OCI-LY3 (cell line): ENCODE measurements at regions not wholly inside any gene's neighbourhood (a gene's known extent, or its start where the extent isn't known, plus 50 kb on each side); places are given as distances from the start of the nearest gene placed in this dataset.

Experiments
- H2AFZ ChIP-seq: fragments of 200-600, 300-600 bp; shearing (Covaris generic); 2 replicates; pipeline ENCODE4 v1.6.0; 2014; ENCODE audit warnings: antibody characterized with exemption, low read depth, low read length
- H3K27ac ChIP-seq: fragments of 200-600, 300-600 bp; sonication (generic); 2 replicates; pipeline ENCODE4 v1.5.1; 2014; ENCODE audit warnings: mild to moderate bottlenecking, low read length, moderate library complexity, mixed read lengths
- H3K27me3 ChIP-seq: fragments of 200-600, 300-600 bp; sonication (generic); 2 replicates; pipeline ENCODE4 v1.6.1; 2014; ENCODE audit warnings: low read depth, low read length, mixed read lengths
- H3K36me3 ChIP-seq: fragments of 200-600, 300-600 bp; sonication (generic); replicated peaks from 2 replicates; pipeline ENCODE3; 2014; ENCODE audit warnings: low read depth, low read length, mixed read lengths
- H3K4me1 ChIP-seq: fragments of 300-600, 200-600 bp; sonication (generic); 2 replicates; pipeline ENCODE4 v1.6.1; 2014; ENCODE audit warnings: low read length, mixed read lengths
- H3K4me2 ChIP-seq: fragments of 200-600, 300-600 bp; sonication (generic); 2 replicates; pipeline ENCODE4 v1.6.1; 2014; ENCODE audit warnings: low read length, mixed read lengths
- H3K4me3 ChIP-seq: fragments of 300-600, 200-600 bp; sonication (generic); 2 replicates; pipeline ENCODE4 v1.5.1; 2014; ENCODE audit warnings: antibody characterized with exemption, mild to moderate bottlenecking, low read length, moderate library complexity
- H3K79me2 ChIP-seq: fragments of 300-600, 200-600 bp; shearing (Covaris generic); 2 replicates; pipeline ENCODE4 v1.6.1; 2014; ENCODE audit warnings: mild to moderate bottlenecking, low read length, mixed read lengths
- H3K9ac ChIP-seq: fragments of 300-600, 200-600 bp; shearing (Covaris generic); 2 replicates; pipeline ENCODE4 v1.6.0; 2014; ENCODE audit warnings: mild to moderate bottlenecking, low read length, moderate library complexity
- H3K9me3 ChIP-seq: fragments of 200-600, 300-600 bp; shearing (Covaris generic); 2 replicates; pipeline ENCODE4 v1.6.1; 2014; ENCODE audit warnings: low read length, mixed read lengths; ENCODE audit not compliant: insufficient read depth
- H4K20me1 ChIP-seq: fragments of 200-600, 300-600 bp; sonication (generic); 2 replicates; pipeline ENCODE4 v1.6.1; 2016; ENCODE audit warnings: low read length, mixed read lengths; ENCODE audit not compliant: insufficient read depth
- CTCF ChIP-seq: fragments of 200-600, 300-600 bp; sonication (generic); IDR thresholded peaks from 2 replicates; pipeline ENCODE4 v1.5.1; 2014; ENCODE audit warnings: antibody characterized with exemption, low read length, low read depth
- EZH2phosphoT487 ChIP-seq: fragments of 200-600 bp; shearing (Covaris generic); IDR thresholded peaks from 2 replicates; pipeline ENCODE4 v1.6.1; 2018; ENCODE audit warnings: antibody characterized with exemption, mixed run types, low read depth

DNA sequence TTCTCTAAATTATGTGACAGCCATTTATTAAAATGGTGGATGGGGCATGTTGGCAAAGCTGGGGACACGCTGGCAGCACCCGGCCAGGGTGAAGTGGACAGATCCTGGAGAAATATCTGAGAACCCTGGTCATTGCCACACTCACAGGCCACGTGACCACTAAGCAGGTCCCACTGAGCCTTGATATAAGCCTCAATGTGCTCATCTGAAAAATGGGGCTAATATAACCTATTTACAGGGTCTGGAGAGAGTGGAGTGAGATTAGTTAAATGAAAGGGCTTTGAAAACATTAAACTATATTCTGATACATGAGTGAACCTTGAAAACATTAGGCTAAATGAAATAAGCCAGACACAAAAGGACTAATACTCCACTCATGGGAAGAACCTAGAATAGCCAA lies 108.9 kb downstream of the RBFOX3 start:
- TF ChIP-seq EZH2phosphoT487 = no peak
- no peak for TF ChIP-seq CTCF
- Histone ChIP-seq H3K4me1 (no peaks in the 10 kb centered on the region), H3K4me2 (no peak overlapping the region), H3K4me3 (no peak overlapping the region), H3K9ac (no peak overlapping the region), H2AFZ (no peak overlapping the region), H4K20me1 (no peaks in the 10 kb centered on the region), H3K27ac (no peak overlapping the region), H3K36me3 (no peaks in the 10 kb centered on the region), H3K79me2 (no peaks in the 10 kb centered on the region), H3K9me3 (no peaks in the 10 kb centered on the region), H3K27me3 (peaks cover 15% of the 10 kb centered on the region; the same call in 1 of the 2 replicates)

- no peaks in the 10 kb centered on the region for H3K9me3 ChIP-seq
- peaks cover 15% of the 10 kb centered on the region; the same call in 1 of the 2 replicates for H3K27me3 ChIP-seq
- H3K79me2 ChIP-seq = no peaks in the 10 kb centered on the region
- no peaks in the 10 kb centered on the region for H3K36me3 ChIP-seq
- H3K4me2 ChIP-seq = no peak overlapping the region
- H2AFZ ChIP-seq = no peak overlapping the region
- no peaks in the 10 kb centered on the region for H3K4me1 ChIP-seq
- H3K4me3 ChIP-seq = no peak overlapping the region
- H3K27ac ChIP-seq = no peak overlapping the region
- no peak for TF ChIP-seq EZH2phosphoT487
- no peak for TF ChIP-seq CTCF
- H3K9ac ChIP-seq = no peak overlapping the region
- H4K20me1 ChIP-seq = no peaks in the 10 kb centered on the region
Observed at GRCh38 chr17:79500745-79501618, 109.9 kb downstream of the RBFOX3 start.

- TF ChIP-seq EZH2phosphoT487 (no peak), CTCF (no peak)
Observed at GRCh38 chr17:79498854-79499253, 112.0 kb downstream of the RBFOX3 start.

DNA sequence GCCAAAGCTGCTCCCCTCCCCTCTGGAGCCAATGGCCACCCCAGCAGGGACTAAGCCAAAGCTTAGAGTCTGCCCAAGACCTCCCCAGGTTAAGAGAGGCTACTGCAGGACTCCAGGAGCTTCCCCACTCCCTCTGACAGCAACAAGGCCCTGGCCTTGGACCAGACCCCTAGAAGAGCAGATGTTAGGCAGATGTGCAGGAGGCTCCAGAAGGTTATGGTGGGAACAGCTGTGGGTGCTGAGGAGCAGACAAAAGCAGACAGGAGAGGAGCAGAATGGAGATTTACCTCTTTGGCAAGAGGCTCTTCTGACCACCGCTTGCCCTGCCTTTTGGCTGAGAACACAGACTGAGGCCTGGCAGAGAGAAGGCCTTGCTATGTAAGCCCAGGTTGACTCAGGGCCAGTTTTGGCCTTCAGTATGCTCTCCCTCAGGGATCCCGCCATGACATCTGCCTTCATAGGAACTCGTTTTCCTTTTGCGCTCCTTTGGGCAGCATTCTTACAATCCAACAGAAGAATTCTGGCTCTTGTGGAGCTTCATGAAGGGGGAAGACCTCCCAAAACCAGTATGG lies 113.0 kb downstream of the RBFOX3 start:
- no peaks in the 10 kb centered on the region for H3K36me3 ChIP-seq
- H3K9me3 ChIP-seq = no peaks in the 10 kb centered on the region
- H3K27ac ChIP-seq = no peak overlapping the region
- no peak overlapping the region for H2AFZ ChIP-seq
- no peaks in the 10 kb centered on the region for H3K4me1 ChIP-seq
- no peaks in the 10 kb centered on the region for H3K79me2 ChIP-seq
- no peak overlapping the region for H3K9ac ChIP-seq
- no peak overlapping the region for H3K4me3 ChIP-seq
- TF ChIP-seq CTCF (no peak), EZH2phosphoT487 (no peak)
- no peak overlapping the region for H3K4me2 ChIP-seq
- peaks cover 10% of the 10 kb centered on the region; the same call in 1 of the 2 replicates for H3K27me3 ChIP-seq
- no peaks in the 10 kb centered on the region for H4K20me1 ChIP-seq

More at GRCh38 chr17:79498854-79499253, 112.0 kb downstream of the RBFOX3 start:
- no peak overlapping the region for H3K9ac ChIP-seq
- H3K4me3 ChIP-seq = no peak overlapping the region
- no peaks in the 10 kb centered on the region for H3K79me2 ChIP-seq
- H3K4me1 ChIP-seq = no peaks in the 10 kb centered on the region
- H3K4me2 ChIP-seq = no peak overlapping the region
- no peaks in the 10 kb centered on the region for H3K36me3 ChIP-seq
- no peak overlapping the region for H3K27ac ChIP-seq
- peaks cover 15% of the 10 kb centered on the region; the same call in 1 of the 2 replicates for H3K27me3 ChIP-seq
- H3K9me3 ChIP-seq = no peaks in the 10 kb centered on the region
- no peaks in the 10 kb centered on the region for H4K20me1 ChIP-seq
- no peak overlapping the region for H2AFZ ChIP-seq
